GM23338 (cell line): ENCODE measurements at regions not wholly inside any gene's neighbourhood (a gene's known extent, or its start where the extent isn't known, plus 50 kb on each side); places are given as distances from the start of the nearest gene placed in this dataset.

Experiments
- ATAC-seq: fragments of 200-7000 bp; cut with Tn5 transposase; 3 replicates; pipeline ENCODE4 v1.9.1; 2020
- DNase-seq: peaks from one replicate; pipeline ENCODE4 v3.0.0-alpha.2; 2015; ENCODE audit warnings: low spot score
- H2AFZ ChIP-seq: fragments of 200-600 bp; sonication (generic); 2 replicates; pipeline ENCODE4 v1.8.0; 2016; ENCODE audit warnings: antibody characterized with exemption, mild to moderate bottlenecking, moderate library complexity
- H3F3A ChIP-seq: fragments of 200-600 bp; sonication (generic); replicated peaks from 2 replicates; pipeline ENCODE4 v1.8.0; 2017; ENCODE audit warnings: antibody characterized with exemption, mixed run types, low read depth
- H3K27ac ChIP-seq: fragments of 200-600 bp; sonication (generic); 2 replicates; pipeline ENCODE4 v1.6.1; 2016; ENCODE audit warnings: low read depth
- H3K27me3 ChIP-seq: fragments of 200-600 bp; sonication (generic); 2 replicates; pipeline ENCODE4 v1.8.0; 2016; ENCODE audit warnings: mild to moderate bottlenecking, mixed run types, moderate library complexity; ENCODE audit not compliant: insufficient read depth
- H3K36me3 ChIP-seq: fragments of 200-600 bp; sonication (generic); 2 replicates; pipeline ENCODE4 v1.8.0; 2016; ENCODE audit warnings: mild to moderate bottlenecking; ENCODE audit not compliant: insufficient read depth
- H3K4me1 ChIP-seq: fragments of 200-600 bp; sonication (generic); 2 replicates; pipeline ENCODE4 v1.8.0; 2016; ENCODE audit warnings: mild to moderate bottlenecking, moderate library complexity; ENCODE audit not compliant: insufficient read depth
- H3K4me2 ChIP-seq: fragments of 200-600 bp; sonication (generic); 2 replicates; pipeline ENCODE4 v1.7.1; 2017; ENCODE audit warnings: mixed run types
- H3K4me3 ChIP-seq: fragments of 200-600 bp; sonication (generic); 2 replicates; pipeline ENCODE4 v1.6.1; 2016; ENCODE audit warnings: mixed run types
- H3K79me2 ChIP-seq: fragments of 200-600 bp; sonication (generic); replicated peaks from 2 replicates; pipeline ENCODE4 v1.8.0; 2017; ENCODE audit warnings: mild to moderate bottlenecking; ENCODE audit not compliant: insufficient read depth
- H3K9me2 ChIP-seq: fragments of 200-600 bp; sonication (generic); 2 replicates; pipeline ENCODE4 v1.8.0; 2017; ENCODE audit not compliant: insufficient read depth
- H4K20me1 ChIP-seq: fragments of 200-600 bp; sonication (generic); replicated peaks from 2 replicates; pipeline ENCODE4 v1.8.0; 2017; ENCODE audit warnings: mild to moderate bottlenecking; ENCODE audit not compliant: insufficient read depth
- H3K27ac Mint-ChIP-seq: 2 replicates; pipeline ENCODE4 v1.8.0; 2020; ENCODE audit warnings: inconsistent platforms, mild to moderate bottlenecking, moderate library complexity, mixed read lengths
- H3K27me3 Mint-ChIP-seq: 3 replicates; pipeline ENCODE4 v1.8.0; 2022; ENCODE audit warnings: low read depth, mild to moderate bottlenecking, moderate library complexity, mixed read lengths, inconsistent platforms; ENCODE audit not compliant: insufficient read depth, poor library complexity
- H3K36me3 Mint-ChIP-seq: 3 replicates; pipeline ENCODE4 v1.8.0; 2021; ENCODE audit warnings: low read depth, mild to moderate bottlenecking, inconsistent platforms, moderate library complexity, mixed read lengths
- H3K4me1 Mint-ChIP-seq: 3 replicates; pipeline ENCODE4 v1.8.0; 2020; ENCODE audit warnings: mild to moderate bottlenecking, inconsistent platforms, mixed read lengths
- H3K4me3 Mint-ChIP-seq: 3 replicates; pipeline ENCODE4 v1.8.0; 2021; ENCODE audit warnings: moderate library complexity, mild to moderate bottlenecking, inconsistent platforms, mixed read lengths
- H3K9me3 Mint-ChIP-seq: 3 replicates; pipeline ENCODE4 v1.8.0; 2020; ENCODE audit warnings: moderate library complexity, mild to moderate bottlenecking, inconsistent platforms, mixed read lengths
- CREB1 ChIP-seq: fragments of 250-450 bp; sonication (Bioruptor Pico); IDR thresholded peaks from 2 replicates; pipeline ENCODE4 v1.5.0; 2020; ENCODE audit warnings: low read depth, mild to moderate bottlenecking, moderate library complexity
- CTCF ChIP-seq, 2 experiments: fragments of 200-600 bp in 1 of 2; sonication (generic) in 1 of 2; conservative IDR thresholded peaks; 2 replicates each; pipeline versions ENCODE4 v1.5.1 to v1.6.1; 2016 to 2017; ENCODE audit warnings: antibody characterized with exemption in 2 of 2, low read depth in 2 of 2, mild to moderate bottlenecking in 2 of 2, moderate library complexity in 1 of 2
- EZH2 ChIP-seq: fragments of 200-600 bp; sonication (generic); IDR thresholded peaks from one replicate; pipeline ENCODE4 v1.8.0; 2017; ENCODE audit warnings: antibody characterized with exemption, mild to moderate bottlenecking, low read depth; ENCODE audit not compliant: unreplicated experiment
- EZH2phosphoT487 ChIP-seq: fragments of 200-600 bp; sonication (generic); IDR thresholded peaks from one replicate; pipeline ENCODE4 v1.8.1; 2018; ENCODE audit warnings: antibody characterized with exemption; ENCODE audit not compliant: unreplicated experiment
- NANOG ChIP-seq: IDR thresholded peaks from 2 replicates; pipeline ENCODE4 v1.6.1; 2016; ENCODE audit warnings: antibody characterized with exemption, borderline replicate concordance
- STAT1 ChIP-seq: IDR thresholded peaks from one replicate; pipeline ENCODE4 v1.6.1; 2016; ENCODE audit warnings: antibody characterized with exemption; ENCODE audit not compliant: unreplicated experiment
- ZNF462 ChIP-seq: fragments of 250-450 bp; sonication (Bioruptor Pico); IDR thresholded peaks from 2 replicates; pipeline ENCODE4 v1.5.0; 2020; ENCODE audit warnings: mild to moderate bottlenecking, moderate library complexity

GRCh38 chr2:67164771-67165522, 232.2 kb upstream of the ETAA1 start (continued):
- no peak for TF ChIP-seq ZNF462 (CRISPR knock-in tag)

GRCh38 chr2:67165523-67165990, 231.6 kb upstream of the ETAA1 start:
- Mint-ChIP-seq H3K27me3 (no peaks in the 10 kb centered on the region), H3K4me3 (no peak overlapping the region), H3K9me3 (no peaks in the 10 kb centered on the region), H3K36me3 (no peaks in the 10 kb centered on the region), H3K4me1 (no peaks in the 10 kb centered on the region), H3K27ac (no peak overlapping the region)
- ATAC-seq (no peak), DNase-seq (no peak)
- Histone ChIP-seq H3K79me2 (no peaks in the 10 kb centered on the region), H3K4me3 (no peak overlapping the region), H4K20me1 (no peaks in the 10 kb centered on the region), H3F3A (no peaks in the 10 kb centered on the region), H3K4me1 (no peaks in the 10 kb centered on the region), H3K9me2 (no peaks in the 10 kb centered on the region), H3K4me2 (no peak overlapping the region), H3K27me3 (no peaks in the 10 kb centered on the region), H3K27ac (no peak overlapping the region), H3K36me3 (no peaks in the 10 kb centered on the region), H2AFZ (no peak overlapping the region)
- TF ChIP-seq CTCF (conservative IDR thresholded peaks at IDR 0.05; ENCODE audit: low read depth in 2 of 2) (no peak), EZH2 (no peak), NANOG (no peak), CREB1 (no peak), EZH2phosphoT487 (no peak), STAT1 (no peak), ZNF462 (CRISPR knock-in tag) (no peak)
